Right lobe of liver (tissue), 4 donors: ENCODE measurements at regions not wholly inside any gene's neighbourhood (a gene's known extent, or its start where the extent isn't known, plus 50 kb on each side); places are given as distances from the start of the nearest gene placed in this dataset.

Experiments
- CTCF ChIP-seq, 4 donors: fragments of 200-600 bp in 3 of 4; fragments of 450-650 bp in 1 of 4; IDR thresholded peaks; one replicate each; pipeline versions ENCODE4 v1.5.1 to v1.8.0; 2016 to 2022; ENCODE audit warnings: antibody characterized with exemption in 4 of 4, mild to moderate bottlenecking in 2 of 4
- POLR2A ChIP-seq: fragments of 450-650 bp; IDR thresholded peaks from one replicate; pipeline ENCODE4 v1.6.1; 2017; ENCODE audit warnings: antibody characterized with exemption, mild to moderate bottlenecking
- donor health status: DM: no; HTN: no; CAD: no.
- donor health status: DM: no; HTN: no; CAD: no.
- donor health status: DM: no; HTN: yes; CAD: no.

GRCh38 chr12:113748707-113749432, 217.3 kb downstream of the RBM19 start:
- TF ChIP-seq POLR2A = no peak
- no peak for TF ChIP-seq CTCF (IDR thresholded peaks at IDR 0.05)
